ENCODE measurements at regions not wholly inside any gene's neighbourhood (a gene's known extent, or its start where the extent isn't known, plus 50 kb on each side); places are given as distances from the start of the nearest gene placed in this dataset.

- no peaks in the 10 kb centered on the region for H3K36me3 ChIP-seq (ENCODE audit: low read depth)
- no peak for DNase-seq (ENCODE audit: low spot score)
- no peaks in the 10 kb centered on the region for H3K27me3 ChIP-seq (ENCODE audit: insufficient read depth, poor library complexity, severe bottlenecking)
- no peak overlapping the region for H3K27ac ChIP-seq (ENCODE audit: poor library complexity, severe bottlenecking)
- peaks cover 2% of the 10 kb centered on the region for H3K9me3 ChIP-seq (ENCODE audit: severe bottlenecking)
- no peak for TF ChIP-seq CTCF (IDR thresholded peaks at IDR 0.05; ENCODE audit: poor library complexity, severe bottlenecking)
- H3K4me3 ChIP-seq (ENCODE audit: severe bottlenecking), result no peak overlapping the region
- no peak for ATAC-seq (ENCODE audit: low read depth)
- no peaks in the 10 kb centered on the region for H3K4me1 ChIP-seq (ENCODE audit: insufficient read depth, poor library complexity, severe bottlenecking)
Observed at GRCh38 chr4:186875476-186875875, 151.8 kb upstream of the FAT1 start.

GRCh38 chr4:186876961-186877626 lies 153.4 kb upstream of the FAT1 start:
- peaks cover 2% of the 10 kb centered on the region for H3K9me3 ChIP-seq (ENCODE audit: severe bottlenecking)
- H3K4me3 ChIP-seq (ENCODE audit: severe bottlenecking), result no peak overlapping the region
- no peak for TF ChIP-seq CTCF (IDR thresholded peaks at IDR 0.05; ENCODE audit: poor library complexity, severe bottlenecking)
- no peak overlapping the region for H3K27ac ChIP-seq (ENCODE audit: poor library complexity, severe bottlenecking)
- no peaks in the 10 kb centered on the region for H3K36me3 ChIP-seq (ENCODE audit: low read depth)
- no peak for DNase-seq (ENCODE audit: low spot score)
- no peak for ATAC-seq (ENCODE audit: low read depth)
- no peaks in the 10 kb centered on the region for H3K27me3 ChIP-seq (ENCODE audit: insufficient read depth, poor library complexity, severe bottlenecking)
- peaks cover 10% of the 10 kb centered on the region for H3K4me1 ChIP-seq (ENCODE audit: insufficient read depth, poor library complexity, severe bottlenecking)

GRCh38 chr4:186878203-186878776 lies 154.6 kb upstream of the FAT1 start:
- no peak for TF ChIP-seq CTCF (IDR thresholded peaks at IDR 0.05; ENCODE audit: poor library complexity, severe bottlenecking)
- no peaks in the 10 kb centered on the region for H3K27me3 ChIP-seq (ENCODE audit: insufficient read depth, poor library complexity, severe bottlenecking)
- no peaks in the 10 kb centered on the region for H3K9me3 ChIP-seq (ENCODE audit: severe bottlenecking)
- H3K27ac ChIP-seq (ENCODE audit: poor library complexity, severe bottlenecking), result no peak overlapping the region
- no peaks in the 10 kb centered on the region for H3K36me3 ChIP-seq (ENCODE audit: low read depth)
- ATAC-seq (ENCODE audit: low read depth), result no peak
- H3K4me1 ChIP-seq (ENCODE audit: insufficient read depth, poor library complexity, severe bottlenecking), result peaks cover 11% of the 10 kb centered on the region
- H3K4me3 ChIP-seq (ENCODE audit: severe bottlenecking), result no peak overlapping the region
- no peak for DNase-seq (ENCODE audit: low spot score)

- Histone ChIP-seq H3K4me1 (ENCODE audit: insufficient read depth, poor library complexity, severe bottlenecking) (peaks cover 11% of the 10 kb centered on the region), H3K9me3 (ENCODE audit: severe bottlenecking) (no peaks in the 10 kb centered on the region), H3K4me3 (ENCODE audit: severe bottlenecking) (no peak overlapping the region), H3K36me3 (ENCODE audit: low read depth) (no peaks in the 10 kb centered on the region), H3K27ac (ENCODE audit: poor library complexity, severe bottlenecking) (peak overlapping the region; percentile 41), H3K27me3 (ENCODE audit: insufficient read depth, poor library complexity, severe bottlenecking) (no peaks in the 10 kb centered on the region)
- TF ChIP-seq CTCF (IDR thresholded peaks at IDR 0.05; ENCODE audit: poor library complexity, severe bottlenecking), result no peak
- no peak for DNase-seq (ENCODE audit: low spot score)
- ATAC-seq (ENCODE audit: low read depth), result peak; percentile 95
Observed at GRCh38 chr4:186881521-186882220, 158.0 kb upstream of the FAT1 start.

Measured in RWPE2 (cell line).